ENCODE measurements at regions not wholly inside any gene's neighbourhood (a gene's known extent, or its start where the extent isn't known, plus 50 kb on each side); places are given as distances from the start of the nearest gene placed in this dataset.

GRCh38 chr4:108359130-108359985 is 190.6 kb upstream of the LEF1 start:
- CTCF ChIA-PET = no interaction called here
- POLR2A ChIA-PET = no interaction called here
- Mint-ChIP-seq H3K9me3 (no peaks in the 10 kb centered on the region), H3K4me1 (peaks cover 47% of the 10 kb centered on the region), H3K27ac (no peak overlapping the region), H3K27me3 (peaks cover 2% of the 10 kb centered on the region), H3K4me3 (no peak overlapping the region), H3K36me3 (ENCODE audit: low read depth) (no peaks in the 10 kb centered on the region)
- peak; percentile 25 for DNase-seq

DNA sequence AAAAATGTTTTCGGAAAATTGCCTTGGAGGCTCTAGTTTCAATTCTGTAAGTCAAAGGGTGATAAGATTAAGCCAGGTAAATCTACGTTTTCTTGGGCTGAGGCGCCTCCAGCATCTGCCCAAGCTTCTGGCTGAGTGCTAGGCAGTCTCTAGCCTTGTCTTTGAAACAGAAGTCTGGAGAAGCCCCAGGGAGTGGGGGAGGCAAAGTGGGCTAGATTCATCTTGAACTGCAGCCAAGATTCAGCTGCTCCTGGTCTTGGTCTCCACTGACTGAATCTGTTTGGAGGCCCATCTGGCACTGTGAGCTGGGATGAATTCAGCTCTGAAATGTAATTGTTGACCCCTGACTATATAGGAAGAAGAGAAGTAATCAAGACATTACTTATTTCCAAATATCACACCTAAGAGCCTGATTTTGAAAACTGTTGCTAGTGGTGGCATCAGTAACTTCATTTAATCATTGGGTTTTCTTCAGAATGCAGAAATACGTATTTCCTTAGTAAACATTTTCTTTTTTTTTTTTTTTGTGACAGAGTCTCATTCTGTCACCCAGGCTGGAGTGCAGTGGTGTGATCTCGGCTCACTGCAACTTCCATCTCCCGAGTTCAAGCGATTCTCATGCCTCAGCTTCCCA is 187.3 kb upstream of the LEF1 start:
- Mint-ChIP-seq H3K4me3 (no peak overlapping the region), H3K4me1 (peaks cover 36% of the 10 kb centered on the region), H3K27ac (peak overlapping the region; percentile 27), H3K36me3 (ENCODE audit: low read depth) (no peaks in the 10 kb centered on the region), H3K9me3 (no peaks in the 10 kb centered on the region), H3K27me3 (no peaks in the 10 kb centered on the region)
- ChIA-PET POLR2A (interaction anchor here (0.8 to 1.1 kb wide), 2 partner anchors 10 to 187 kb away, joined by 3 to 4 read pairs; partner anchors contain the start of gene LEF1), CTCF (interaction anchor here (0.7 to 1.5 kb wide), 4 partner anchors 8 to 326 kb away, joined by 3 to 5 read pairs (median 3); no protein-coding TSS in a partner anchor)
- no peak for DNase-seq

DNA sequence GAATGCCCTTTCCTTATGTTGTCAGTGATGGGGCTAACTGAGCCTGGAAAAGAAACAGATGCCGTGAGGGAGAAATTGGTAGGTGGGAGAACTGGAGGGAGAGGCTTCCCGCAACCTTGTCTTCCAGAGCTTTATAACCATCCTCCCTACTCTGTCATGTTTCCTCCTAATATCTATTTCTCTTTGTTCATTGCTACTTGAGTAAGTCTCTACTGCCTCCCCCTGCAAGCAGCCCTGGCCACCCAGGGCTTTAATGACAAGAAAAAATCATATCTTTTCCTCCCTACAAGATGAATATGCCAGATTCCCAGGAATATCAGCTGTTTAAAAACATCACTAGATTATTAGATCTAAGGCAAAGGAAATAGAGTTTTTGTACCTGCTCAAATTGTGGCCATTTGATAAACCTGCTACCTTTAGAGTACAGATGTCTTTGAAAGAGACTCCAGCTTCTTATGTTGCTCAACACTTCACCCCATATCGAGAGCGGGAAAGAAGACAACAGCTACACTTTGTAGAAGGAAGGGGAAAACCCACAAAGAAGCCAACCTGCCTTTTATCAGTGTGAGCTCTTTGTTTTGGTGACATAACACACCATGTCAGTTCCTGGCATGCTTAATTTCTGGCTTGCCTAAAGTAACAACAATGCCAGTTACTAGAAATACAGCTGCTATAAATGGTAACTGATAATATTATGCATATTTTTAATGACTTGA is 186.6 kb upstream of the LEF1 start:
- Mint-ChIP-seq H3K9me3 (no peaks in the 10 kb centered on the region), H3K27me3 (no peaks in the 10 kb centered on the region), H3K4me1 (peaks cover 29% of the 10 kb centered on the region), H3K36me3 (ENCODE audit: low read depth) (no peaks in the 10 kb centered on the region), H3K27ac (peak overlapping the region; percentile 27), H3K4me3 (no peak overlapping the region)
- ChIA-PET POLR2A (interaction anchor here (0.8 to 1.2 kb wide), 4 partner anchors 9 to 186 kb away, joined by 3 to 4 read pairs (median 3); partner anchors contain the start of gene LEF1), CTCF (interaction anchor here (0.7 to 1.5 kb wide), 5 partner anchors 8 to 337 kb away, joined by 3 to 5 read pairs (median 3); no protein-coding TSS in a partner anchor)
- DNase-seq = no peak

- no peak for DNase-seq
- Mint-ChIP-seq H3K4me3 (no peak overlapping the region), H3K9me3 (no peaks in the 10 kb centered on the region), H3K4me1 (peaks cover 13% of the 10 kb centered on the region), H3K27ac (no peak overlapping the region), H3K27me3 (no peaks in the 10 kb centered on the region), H3K36me3 (ENCODE audit: low read depth) (no peaks in the 10 kb centered on the region)
- ChIA-PET CTCF (no interaction called here), POLR2A (no interaction called here)
These were observed 184.1 kb upstream of the LEF1 start for GRCh38 chr4:108352664-108353308.

GRCh38 chr4:108351791-108352190 is 183.1 kb upstream of the LEF1 start:
- ChIA-PET CTCF (no interaction called here), POLR2A (no interaction called here)
- no peak for DNase-seq
- H3K27me3 Mint-ChIP-seq = no peaks in the 10 kb centered on the region
- no peaks in the 10 kb centered on the region for H3K36me3 Mint-ChIP-seq (ENCODE audit: low read depth)
- peaks cover 14% of the 10 kb centered on the region for H3K4me1 Mint-ChIP-seq
- H3K4me3 Mint-ChIP-seq = no peak overlapping the region
- H3K9me3 Mint-ChIP-seq = no peaks in the 10 kb centered on the region
- no peak overlapping the region for H3K27ac Mint-ChIP-seq

- Mint-ChIP-seq H3K36me3 (ENCODE audit: low read depth) (no peaks in the 10 kb centered on the region), H3K27me3 (no peaks in the 10 kb centered on the region), H3K4me3 (no peak overlapping the region), H3K27ac (no peak overlapping the region), H3K4me1 (peaks cover 18% of the 10 kb centered on the region), H3K9me3 (no peaks in the 10 kb centered on the region)
- DNase-seq = no peak
- ChIA-PET CTCF (no interaction called here), POLR2A (no interaction called here)
These were observed 181.6 kb upstream of the LEF1 start for GRCh38 chr4:108350332-108350731.

DNA sequence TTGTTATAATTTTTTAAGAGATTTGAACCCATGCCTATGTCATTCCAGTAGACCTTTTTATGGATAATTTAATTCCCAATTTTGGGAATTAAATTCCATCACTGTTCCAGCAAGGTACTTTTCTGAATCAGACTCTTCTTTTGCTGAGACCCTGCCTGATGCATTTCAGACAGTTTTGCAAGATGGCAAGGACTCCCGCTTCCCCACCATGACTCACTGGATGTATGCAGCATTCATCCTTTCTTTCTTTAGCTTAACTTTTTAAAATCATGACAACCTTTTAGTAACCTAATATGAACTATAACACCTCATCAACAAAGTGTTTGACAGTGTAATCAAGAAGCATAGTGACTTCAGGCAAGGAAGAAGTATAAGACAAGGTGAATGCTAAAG is 178.1 kb upstream of the LEF1 start:
- H3K4me1 Mint-ChIP-seq = peaks cover 29% of the 10 kb centered on the region
- H3K4me3 Mint-ChIP-seq = no peak overlapping the region
- H3K9me3 Mint-ChIP-seq = peaks cover 2% of the 10 kb centered on the region
- H3K27ac Mint-ChIP-seq = no peak overlapping the region
- no peak for DNase-seq
- ChIA-PET CTCF (interaction anchor here (1.1 kb wide), 1 partner anchor 328 kb away, joined by 4 read pairs; no protein-coding TSS in a partner anchor), POLR2A (interaction anchor here (0.7 kb wide), 1 partner anchor 8 kb away, joined by 3 read pairs; no protein-coding TSS in a partner anchor)
- no peaks in the 10 kb centered on the region for H3K27me3 Mint-ChIP-seq
- no peaks in the 10 kb centered on the region for H3K36me3 Mint-ChIP-seq (ENCODE audit: low read depth)

- H3K4me1 Mint-ChIP-seq = peaks cover 29% of the 10 kb centered on the region
- H3K9me3 Mint-ChIP-seq = peaks cover 2% of the 10 kb centered on the region
- H3K4me3 Mint-ChIP-seq = no peak overlapping the region
- ChIA-PET CTCF (interaction anchor here (1.1 kb wide), 1 partner anchor 327 kb away, joined by 4 read pairs; no protein-coding TSS in a partner anchor), POLR2A (interaction anchor here (0.7 kb wide), 1 partner anchor 9 kb away, joined by 3 read pairs; no protein-coding TSS in a partner anchor)
- no peak overlapping the region for H3K27ac Mint-ChIP-seq
- DNase-seq = no peak
- H3K36me3 Mint-ChIP-seq (ENCODE audit: low read depth) = no peaks in the 10 kb centered on the region
- no peaks in the 10 kb centered on the region for H3K27me3 Mint-ChIP-seq
These were observed 177.4 kb upstream of the LEF1 start for GRCh38 chr4:108345862-108346817.

DNA sequence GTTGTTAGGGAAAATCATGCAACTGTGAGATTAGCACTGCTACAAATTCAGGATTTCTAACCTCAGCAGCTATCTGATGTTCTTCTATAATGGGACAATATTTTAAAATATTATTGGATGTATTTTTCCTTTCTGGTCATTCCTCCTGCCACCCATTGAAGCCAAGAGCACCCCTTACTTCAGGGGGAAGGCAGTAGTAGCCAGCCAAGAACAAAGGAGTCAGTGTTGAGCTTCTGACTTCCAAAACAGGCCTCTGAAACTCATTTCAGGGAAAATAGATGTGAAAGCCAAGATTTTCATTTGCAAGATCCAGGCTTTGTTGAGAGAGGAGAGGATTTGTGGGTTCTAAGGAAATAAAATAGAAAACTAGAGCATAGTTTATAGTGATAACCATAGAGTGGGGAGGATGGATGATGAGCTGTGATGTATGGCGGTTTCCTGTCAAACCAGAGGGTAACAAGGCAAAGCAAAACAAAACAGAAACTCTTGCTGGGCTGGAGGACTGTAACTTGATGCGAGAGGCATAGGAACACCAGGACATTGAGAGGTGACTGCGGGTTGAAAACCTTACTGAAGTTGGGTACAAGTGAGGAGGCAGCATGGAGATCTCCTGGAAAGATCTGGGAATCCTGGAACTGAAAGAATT is 173.7 kb upstream of the LEF1 start:
- Mint-ChIP-seq H3K9me3 (peaks cover 2% of the 10 kb centered on the region), H3K27ac (peak overlapping the region; percentile 64), H3K27me3 (no peaks in the 10 kb centered on the region), H3K36me3 (ENCODE audit: low read depth) (no peaks in the 10 kb centered on the region), H3K4me3 (peak overlapping the region; percentile 29), H3K4me1 (peaks cover 29% of the 10 kb centered on the region)
- DNase-seq = peak; percentile 38
- ChIA-PET CTCF (interaction anchor here (0.6 kb wide), 2 partner anchors 340 to 352 kb away, joined by 3 to 4 read pairs; no protein-coding TSS in a partner anchor), POLR2A (interaction anchor here (1.1 kb wide), 1 partner anchor 125 kb away, joined by 3 read pairs; no protein-coding TSS in a partner anchor)

DNA sequence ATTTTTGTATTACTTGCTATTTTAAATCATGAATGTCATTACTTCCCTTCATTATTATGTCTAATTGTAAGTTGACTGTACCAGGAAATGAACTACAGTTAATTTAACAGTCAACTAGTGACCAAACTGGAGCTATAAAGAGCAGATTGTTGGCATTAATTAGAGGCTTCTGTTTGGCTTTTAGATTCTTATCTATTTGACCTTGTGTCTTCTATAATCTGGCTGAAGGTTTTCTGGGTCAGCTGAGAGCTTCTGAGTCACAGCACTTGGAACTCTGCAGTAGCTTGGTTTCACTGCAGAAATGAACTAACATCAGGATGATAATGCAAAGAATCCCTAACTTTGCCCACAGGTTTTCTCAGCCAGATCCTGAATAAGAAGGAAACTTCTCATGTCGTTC is 169.2 kb upstream of the LEF1 start:
- ChIA-PET POLR2A (no interaction called here), CTCF (no interaction called here)
- Mint-ChIP-seq H3K4me1 (peaks cover 9% of the 10 kb centered on the region), H3K27me3 (peaks cover 1% of the 10 kb centered on the region), H3K36me3 (ENCODE audit: low read depth) (no peaks in the 10 kb centered on the region), H3K4me3 (no peak overlapping the region), H3K9me3 (peaks cover 2% of the 10 kb centered on the region), H3K27ac (no peak overlapping the region)
- no peak for DNase-seq

- H3K4me3 Mint-ChIP-seq = no peak overlapping the region
- no peaks in the 10 kb centered on the region for H3K4me1 Mint-ChIP-seq
- ChIA-PET CTCF (no interaction called here), POLR2A (no interaction called here)
- DNase-seq = no peak
- peaks cover 1% of the 10 kb centered on the region for H3K27me3 Mint-ChIP-seq
- H3K27ac Mint-ChIP-seq = no peak overlapping the region
- no peaks in the 10 kb centered on the region for H3K36me3 Mint-ChIP-seq (ENCODE audit: low read depth)
- H3K9me3 Mint-ChIP-seq = no peaks in the 10 kb centered on the region
These were observed 167.3 kb upstream of the LEF1 start for GRCh38 chr4:108336076-108336475.
